Astrocyte of the cerebellum (primary cell): ENCODE measurements at regions not wholly inside any gene's neighbourhood (a gene's known extent, or its start where the extent isn't known, plus 50 kb on each side); places are given as distances from the start of the nearest gene placed in this dataset.

Source experiments
- DNase-seq: peaks from one replicate; pipeline ENCODE4 v3.0.0-alpha.2; 2011; ENCODE audit warnings: low read depth
- H3K4me3 ChIP-seq: 2 replicates; pipeline ENCODE4 v1.5.1; 2011; ENCODE audit warnings: mild to moderate bottlenecking, low read depth, low read length, moderate library complexity
- CTCF ChIP-seq: IDR thresholded peaks from 2 replicates; pipeline ENCODE4 v1.5.1; 2012; ENCODE audit warnings: low read length, low read depth, moderate library complexity, mild to moderate bottlenecking; ENCODE audit errors: missing control alignments
- in situ Hi-C: cut with HindIII; loops from 2 replicates; pipeline ENCODE4 v1.10.0; 2017; ENCODE audit warnings: low sequenced_read_pairs

GRCh38 chr11:101401245-101401644 lies 182.6 kb downstream of the TRPC6 start:
- TF ChIP-seq CTCF = no peak
- DNase-seq = no peak
- H3K4me3 ChIP-seq = no peak overlapping the region
- in situ Hi-C loops = no loop called here

GRCh38 chr11:101397979-101398378 lies 185.8 kb downstream of the TRPC6 start:
- H3K4me3 ChIP-seq = no peak overlapping the region
- no peak for DNase-seq
- TF ChIP-seq CTCF = no peak
- in situ Hi-C loops = no loop called here

- TF ChIP-seq CTCF = peak; percentile 10
- in situ Hi-C loops = no loop called here
- DNase-seq = no peak
- H3K4me3 ChIP-seq = no peak overlapping the region
Measured at GRCh38 chr11:101390539-101390938, 193.3 kb downstream of the TRPC6 start.

GRCh38 chr11:101369835-101370234 lies 214.0 kb downstream of the TRPC6 start:
- H3K4me3 ChIP-seq = no peak overlapping the region
- in situ Hi-C loops = no loop called here
- DNase-seq = no peak
- TF ChIP-seq CTCF = no peak

GRCh38 chr11:101363706-101364275 lies 220.0 kb downstream of the TRPC6 start:
- TF ChIP-seq CTCF = no peak
- in situ Hi-C loops = no loop called here
- no peak overlapping the region for H3K4me3 ChIP-seq
- no peak for DNase-seq

- H3K4me3 ChIP-seq = no peak overlapping the region
- DNase-seq = no peak
- in situ Hi-C loops = no loop called here
- TF ChIP-seq CTCF = no peak
Measured at GRCh38 chr11:101362643-101363042, 221.2 kb downstream of the TRPC6 start.

GRCh38 chr11:101357771-101358170 lies 226.0 kb downstream of the TRPC6 start:
- in situ Hi-C loops = no loop called here
- DNase-seq = no peak
- TF ChIP-seq CTCF = no peak
- no peak overlapping the region for H3K4me3 ChIP-seq
